Ovary (tissue), 3 donors: ENCODE measurements at regions not wholly inside any gene's neighbourhood (a gene's known extent, or its start where the extent isn't known, plus 50 kb on each side); places are given as distances from the start of the nearest gene placed in this dataset.

Source experiments
- POLR2A ChIP-seq: fragments of 450-650 bp; IDR thresholded peaks from one replicate; pipeline ENCODE4 v1.6.1; 2017; ENCODE audit warnings: antibody characterized with exemption, mild to moderate bottlenecking, moderate library complexity
- TF ChIP-seq, protein P1 (sequence below), 3 donors: fragments of 450-650 bp in 2 of 3; fragments of 200-600 bp in 1 of 3; IDR thresholded peaks; one replicate each; pipeline versions ENCODE4 v1.5.1 to v1.8.0; 2016 to 2022; ENCODE audit warnings: antibody characterized with exemption in 3 of 3, mild to moderate bottlenecking in 1 of 3
- donor health status: DM: no; HTN: no; CAD: no.

DNA sequence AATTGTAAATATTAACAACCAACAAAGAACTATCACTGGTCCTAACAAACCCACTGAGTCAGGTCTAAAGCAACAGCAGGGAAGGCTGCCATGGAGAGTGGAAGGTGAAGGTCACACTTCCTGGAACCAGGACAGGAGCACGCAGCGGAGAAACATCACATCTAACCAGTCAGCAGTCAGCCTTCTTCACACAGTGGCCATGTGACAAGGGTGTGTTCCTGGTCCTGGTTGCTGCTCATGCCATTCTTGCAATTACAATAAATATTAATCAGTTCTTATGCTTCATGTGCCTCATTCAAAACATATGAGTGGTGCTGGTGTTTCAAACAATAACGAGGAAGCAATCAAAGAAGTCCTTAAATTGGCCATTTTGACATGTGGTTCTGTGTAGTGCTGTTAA lies 162.8 kb downstream of the ARRDC4 start:
- TF ChIP-seq, protein P1, sequence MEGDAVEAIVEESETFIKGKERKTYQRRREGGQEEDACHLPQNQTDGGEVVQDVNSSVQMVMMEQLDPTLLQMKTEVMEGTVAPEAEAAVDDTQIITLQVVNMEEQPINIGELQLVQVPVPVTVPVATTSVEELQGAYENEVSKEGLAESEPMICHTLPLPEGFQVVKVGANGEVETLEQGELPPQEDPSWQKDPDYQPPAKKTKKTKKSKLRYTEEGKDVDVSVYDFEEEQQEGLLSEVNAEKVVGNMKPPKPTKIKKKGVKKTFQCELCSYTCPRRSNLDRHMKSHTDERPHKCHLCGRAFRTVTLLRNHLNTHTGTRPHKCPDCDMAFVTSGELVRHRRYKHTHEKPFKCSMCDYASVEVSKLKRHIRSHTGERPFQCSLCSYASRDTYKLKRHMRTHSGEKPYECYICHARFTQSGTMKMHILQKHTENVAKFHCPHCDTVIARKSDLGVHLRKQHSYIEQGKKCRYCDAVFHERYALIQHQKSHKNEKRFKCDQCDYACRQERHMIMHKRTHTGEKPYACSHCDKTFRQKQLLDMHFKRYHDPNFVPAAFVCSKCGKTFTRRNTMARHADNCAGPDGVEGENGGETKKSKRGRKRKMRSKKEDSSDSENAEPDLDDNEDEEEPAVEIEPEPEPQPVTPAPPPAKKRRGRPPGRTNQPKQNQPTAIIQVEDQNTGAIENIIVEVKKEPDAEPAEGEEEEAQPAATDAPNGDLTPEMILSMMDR (IDR thresholded peaks at IDR 0.05), result no peak
- no peak for TF ChIP-seq POLR2A
